Thoracic aorta (tissue), 2 donors: ENCODE measurements at regions not wholly inside any gene's neighbourhood (a gene's known extent, or its start where the extent isn't known, plus 50 kb on each side); places are given as distances from the start of the nearest gene placed in this dataset.

Experiments
- ATAC-seq: fragments of 150-250 bp; one replicate; pipeline ENCODE4 v1.8.0; 2017; ENCODE audit warnings: low read depth; ENCODE audit not compliant: insufficient number of reproducible peaks, low FRiP score
- DNase-seq: peaks from one replicate; pipeline ENCODE4 v3.0.0-alpha.2; 2020; ENCODE audit warnings: low spot score
- H3K27ac ChIP-seq, 2 donors: fragments of 200-600 bp; sonication (generic); 1 replicate in 1 of 2; 2 replicates in 1 of 2; pipeline ENCODE4 v1.5.1; 2016; ENCODE audit warnings: mild to moderate bottlenecking in 2 of 2, moderate library complexity in 2 of 2
- H3K27me3 ChIP-seq: fragments of 200-600 bp; sonication (generic); replicated peaks from 2 replicates; pipeline ENCODE4 v1.6.0; 2016; ENCODE audit warnings: mild to moderate bottlenecking; ENCODE audit not compliant: insufficient read depth
- H3K36me3 ChIP-seq: fragments of 200-600 bp; sonication (generic); one replicate; pipeline ENCODE4 v1.5.1; 2016
- H3K4me1 ChIP-seq, 2 donors: fragments of 200-600 bp; sonication (generic); 1 replicate in 1 of 2; 2 replicates in 1 of 2; pipeline versions ENCODE4 v1.5.1 to v1.6.0; 2016; ENCODE audit warnings: low read depth in 2 of 2, mild to moderate bottlenecking in 1 of 2; ENCODE audit not compliant: control insufficient read depth in 1 of 2
- H3K4me3 ChIP-seq: fragments of 200-600 bp; sonication (generic); 2 replicates; pipeline ENCODE4 v1.5.1; 2016; ENCODE audit warnings: mild to moderate bottlenecking
- H3K9me3 ChIP-seq: fragments of 200-600 bp; sonication (generic); 2 replicates; pipeline ENCODE4 v1.5.1; 2016
- CTCF ChIP-seq: fragments of 200-600 bp; sonication (generic); IDR thresholded peaks from one replicate; pipeline ENCODE4 v1.5.1; 2019; ENCODE audit warnings: antibody characterized with exemption

- no peak for TF ChIP-seq CTCF
- Histone ChIP-seq H3K4me1 (no peaks in the 10 kb centered on the region), H3K27me3 (no peaks in the 10 kb centered on the region), H3K9me3 (no peaks in the 10 kb centered on the region), H3K4me3 (no peak overlapping the region), H3K36me3 (no peaks in the 10 kb centered on the region), H3K27ac (no peak overlapping the region)
- DNase-seq, result no peak
- ATAC-seq, result no peak
Measured at GRCh38 chr7:31260851-31261250, 79.7 kb downstream of the NEUROD6 start.

GRCh38 chr7:31258391-31258790 is 82.1 kb downstream of the NEUROD6 start:
- ATAC-seq (no peak), DNase-seq (no peak)
- Histone ChIP-seq H3K36me3 (no peaks in the 10 kb centered on the region), H3K9me3 (no peaks in the 10 kb centered on the region), H3K27ac (no peak overlapping the region), H3K4me1 (no peaks in the 10 kb centered on the region), H3K27me3 (no peaks in the 10 kb centered on the region), H3K4me3 (no peak overlapping the region)
- no peak for TF ChIP-seq CTCF

GRCh38 chr7:31256506-31256905 is 84.0 kb downstream of the NEUROD6 start:
- H3K36me3 ChIP-seq, result no peaks in the 10 kb centered on the region
- H3K9me3 ChIP-seq, result no peaks in the 10 kb centered on the region
- no peak overlapping the region for H3K27ac ChIP-seq
- no peaks in the 10 kb centered on the region for H3K27me3 ChIP-seq
- DNase-seq, result no peak
- ATAC-seq, result no peak
- no peaks in the 10 kb centered on the region for H3K4me1 ChIP-seq
- no peak overlapping the region for H3K4me3 ChIP-seq
- TF ChIP-seq CTCF, result no peak

GRCh38 chr7:31254926-31255325 is 85.6 kb downstream of the NEUROD6 start:
- no peak for TF ChIP-seq CTCF
- Histone ChIP-seq H3K9me3 (no peaks in the 10 kb centered on the region), H3K36me3 (no peaks in the 10 kb centered on the region), H3K27ac (no peak overlapping the region), H3K27me3 (no peaks in the 10 kb centered on the region), H3K4me1 (no peaks in the 10 kb centered on the region), H3K4me3 (no peak overlapping the region)
- ATAC-seq (no peak), DNase-seq (no peak)

GRCh38 chr7:31253532-31253931 is 87.0 kb downstream of the NEUROD6 start:
- Histone ChIP-seq H3K36me3 (no peaks in the 10 kb centered on the region), H3K4me1 (no peaks in the 10 kb centered on the region), H3K27ac (no peak overlapping the region), H3K4me3 (no peak overlapping the region), H3K27me3 (no peaks in the 10 kb centered on the region), H3K9me3 (no peaks in the 10 kb centered on the region)
- DNase-seq (no peak), ATAC-seq (no peak)
- no peak for TF ChIP-seq CTCF
